ENCODE measurements at regions not wholly inside any gene's neighbourhood (a gene's known extent, or its start where the extent isn't known, plus 50 kb on each side); places are given as distances from the start of the nearest gene placed in this dataset.

DNA sequence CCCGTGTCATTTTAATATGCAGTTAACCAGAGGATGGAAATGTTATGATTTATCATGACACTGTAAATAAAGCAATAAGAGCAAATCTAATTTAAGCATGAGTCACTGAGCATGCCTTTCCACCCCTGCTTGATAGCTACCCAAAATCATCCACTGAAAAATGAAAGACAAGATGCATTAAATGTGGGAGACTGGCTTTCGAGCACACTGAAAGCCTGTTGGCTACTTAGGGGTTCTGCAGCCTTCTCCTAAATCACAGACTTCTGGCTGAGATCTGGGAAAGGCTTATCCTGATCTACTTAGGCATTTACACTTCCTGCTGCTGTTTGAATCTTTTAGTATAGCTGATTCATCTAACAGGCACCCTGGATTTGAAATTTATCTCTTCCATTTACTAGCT is 778.3 kb upstream of the CDH7 start:
- TF ChIP-seq CTCF (IDR thresholded peaks at IDR 0.05; ENCODE audit: insufficient read depth, low read length, poor library complexity, severe bottlenecking): no peak
- no peak for TF ChIP-seq EZH2phosphoT487 (conservative IDR thresholded peaks at IDR 0.05; ENCODE audit: low read length)

All from SU-DHL-6 (cell line).